ENCODE measurements at regions not wholly inside any gene's neighbourhood (a gene's known extent, or its start where the extent isn't known, plus 50 kb on each side); places are given as distances from the start of the nearest gene placed in this dataset.

DNA sequence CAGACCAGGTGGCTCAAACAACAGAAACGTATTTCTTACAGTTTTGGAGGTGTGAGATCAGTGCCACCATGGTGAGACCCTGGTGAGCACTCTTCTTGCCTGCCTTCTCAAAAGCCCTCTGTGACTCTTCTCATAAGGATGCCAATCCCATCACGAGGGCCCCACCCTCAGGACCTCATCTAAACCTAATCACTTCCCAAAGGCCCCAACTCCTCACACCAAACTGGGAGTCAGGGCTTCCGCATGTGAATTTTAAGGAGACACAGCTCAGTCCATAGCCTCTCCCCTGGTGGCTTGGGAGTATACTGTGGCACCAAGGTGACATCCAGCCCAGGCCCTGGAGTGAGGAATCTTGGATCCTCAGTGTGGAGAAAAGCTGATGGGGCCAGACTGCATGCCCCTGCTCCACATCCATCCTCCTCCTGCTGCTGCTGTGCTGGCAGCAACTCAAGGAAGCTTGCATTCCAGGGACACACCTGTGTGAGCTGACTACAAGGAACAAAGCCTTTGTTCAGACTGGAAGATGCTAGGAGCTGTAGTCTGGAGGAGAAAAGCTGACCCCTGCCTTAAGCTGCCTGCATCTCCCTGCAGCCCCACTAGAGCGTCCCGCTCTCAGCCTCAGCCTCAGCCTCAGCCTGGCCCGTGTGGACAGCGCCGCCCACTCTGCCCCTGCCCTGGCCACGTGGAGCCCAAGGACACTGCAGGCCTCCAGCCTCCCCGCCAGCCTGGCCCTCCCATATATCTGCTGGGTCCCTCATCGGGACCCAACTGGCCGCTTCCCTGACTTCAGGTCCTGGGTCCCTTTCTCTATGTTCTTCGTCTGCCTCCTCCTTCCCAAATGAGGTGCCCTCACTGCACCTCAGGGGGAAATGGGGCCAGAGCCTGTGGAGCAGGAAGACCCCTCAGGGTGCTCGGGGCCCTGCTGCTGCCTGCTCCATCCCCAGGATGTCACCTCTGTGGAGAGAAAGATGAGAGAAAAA, 87.8 kb upstream of the RAB6C start:
- TF ChIP-seq, protein P1, sequence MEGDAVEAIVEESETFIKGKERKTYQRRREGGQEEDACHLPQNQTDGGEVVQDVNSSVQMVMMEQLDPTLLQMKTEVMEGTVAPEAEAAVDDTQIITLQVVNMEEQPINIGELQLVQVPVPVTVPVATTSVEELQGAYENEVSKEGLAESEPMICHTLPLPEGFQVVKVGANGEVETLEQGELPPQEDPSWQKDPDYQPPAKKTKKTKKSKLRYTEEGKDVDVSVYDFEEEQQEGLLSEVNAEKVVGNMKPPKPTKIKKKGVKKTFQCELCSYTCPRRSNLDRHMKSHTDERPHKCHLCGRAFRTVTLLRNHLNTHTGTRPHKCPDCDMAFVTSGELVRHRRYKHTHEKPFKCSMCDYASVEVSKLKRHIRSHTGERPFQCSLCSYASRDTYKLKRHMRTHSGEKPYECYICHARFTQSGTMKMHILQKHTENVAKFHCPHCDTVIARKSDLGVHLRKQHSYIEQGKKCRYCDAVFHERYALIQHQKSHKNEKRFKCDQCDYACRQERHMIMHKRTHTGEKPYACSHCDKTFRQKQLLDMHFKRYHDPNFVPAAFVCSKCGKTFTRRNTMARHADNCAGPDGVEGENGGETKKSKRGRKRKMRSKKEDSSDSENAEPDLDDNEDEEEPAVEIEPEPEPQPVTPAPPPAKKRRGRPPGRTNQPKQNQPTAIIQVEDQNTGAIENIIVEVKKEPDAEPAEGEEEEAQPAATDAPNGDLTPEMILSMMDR (conservative IDR thresholded peaks at IDR 0.05; ENCODE audit: low read depth, low read length): no peak
- no peak for DNase-seq (ENCODE audit: low read depth)
- no peak overlapping the region for H3K4me3 ChIP-seq (ENCODE audit: low read depth, low read length)

DNA sequence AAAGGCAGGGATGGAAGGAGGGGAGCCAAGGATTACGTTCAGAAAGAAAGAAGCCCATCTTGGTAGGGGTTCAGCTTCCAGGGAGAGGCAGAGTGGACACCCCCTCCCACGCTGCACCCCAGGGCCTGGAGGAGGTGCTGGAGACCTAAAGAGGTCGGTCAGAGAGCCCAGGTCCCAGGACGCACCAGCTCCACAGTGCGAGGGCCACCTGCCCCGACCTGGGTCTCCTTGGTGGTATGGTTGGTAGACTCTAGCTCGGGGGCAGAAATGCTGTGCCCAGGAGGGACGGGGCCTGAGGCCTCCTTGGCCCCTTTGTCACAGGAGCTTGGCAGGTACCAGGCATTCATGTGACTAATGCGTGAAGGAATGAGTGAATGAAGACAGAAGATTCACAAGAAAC, 87.1 kb upstream of the RAB6C start:
- no peak for DNase-seq (ENCODE audit: low read depth)
- TF ChIP-seq, protein P1 (conservative IDR thresholded peaks at IDR 0.05; ENCODE audit: low read depth, low read length): no peak
- H3K4me3 ChIP-seq (ENCODE audit: low read depth, low read length): no peak overlapping the region

DNA sequence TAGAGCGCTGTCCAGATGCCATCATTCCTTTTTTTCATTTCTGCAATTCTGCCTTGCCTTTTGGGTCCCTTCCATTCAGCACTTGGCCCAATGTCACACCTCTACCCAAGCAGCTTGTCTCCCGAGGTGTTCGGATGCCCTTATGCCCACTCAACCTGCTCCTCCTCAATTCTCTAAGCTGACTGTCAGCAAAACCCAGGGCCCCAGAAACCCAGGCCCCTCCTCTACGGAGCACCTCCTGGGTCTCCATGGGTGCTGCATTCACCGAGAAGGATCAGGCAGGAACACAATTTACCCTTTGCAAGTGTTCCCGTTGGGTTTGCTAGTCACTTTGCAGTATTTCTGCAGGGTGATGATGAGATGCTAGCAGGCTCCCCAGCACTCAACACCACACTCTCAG, 86.7 kb upstream of the RAB6C start:
- no peak for DNase-seq (ENCODE audit: low read depth)
- TF ChIP-seq, protein P1 (conservative IDR thresholded peaks at IDR 0.05; ENCODE audit: low read depth, low read length): no peak
- H3K4me3 ChIP-seq (ENCODE audit: low read depth, low read length): no peak overlapping the region

DNA sequence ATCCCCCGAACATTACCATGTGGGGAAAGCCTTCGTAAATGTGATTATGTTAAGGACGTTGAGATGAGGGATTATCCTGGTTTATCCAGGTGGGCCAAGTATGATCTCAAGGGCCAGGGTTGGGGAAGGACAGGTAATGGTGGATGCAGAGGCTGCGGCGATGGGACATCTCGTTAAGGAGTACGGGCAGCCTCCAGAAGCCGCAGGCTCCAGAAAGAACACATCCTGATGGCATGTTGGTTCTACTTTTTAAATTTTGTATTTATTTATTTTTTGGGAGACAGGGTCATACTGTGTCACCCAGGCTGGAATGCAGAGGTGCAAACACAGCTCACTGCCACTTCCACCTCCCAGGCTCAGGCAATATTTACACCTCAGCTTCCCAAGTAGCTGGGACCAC, 86.2 kb upstream of the RAB6C start:
- TF ChIP-seq, protein P1 (conservative IDR thresholded peaks at IDR 0.05; ENCODE audit: low read depth, low read length): no peak
- H3K4me3 ChIP-seq (ENCODE audit: low read depth, low read length): no peak overlapping the region
- no peak for DNase-seq (ENCODE audit: low read depth)

DNA sequence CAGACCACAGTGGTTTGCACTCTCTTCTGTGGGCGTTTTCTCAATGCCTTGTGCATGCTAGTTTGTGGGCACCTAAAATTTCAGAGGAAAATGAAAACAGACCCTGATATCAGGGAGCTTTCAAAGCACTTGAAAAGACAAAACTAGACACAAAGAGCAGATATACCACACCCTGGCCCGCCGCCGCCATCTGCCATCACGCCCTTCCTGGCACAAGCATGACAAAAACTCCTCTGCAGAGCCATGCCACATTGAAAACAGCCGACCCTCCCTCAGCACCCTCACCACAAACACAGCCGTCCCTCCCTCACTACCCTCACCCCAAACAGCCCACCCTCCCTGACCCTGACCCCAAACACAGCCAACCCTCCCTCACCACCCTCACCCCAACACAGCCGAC, 84.8 kb upstream of the RAB6C start:
- TF ChIP-seq, protein P1 (conservative IDR thresholded peaks at IDR 0.05; ENCODE audit: low read depth, low read length): no peak
- DNase-seq (ENCODE audit: low read depth): no peak
- no peak overlapping the region for H3K4me3 ChIP-seq (ENCODE audit: low read depth, low read length)

DNA sequence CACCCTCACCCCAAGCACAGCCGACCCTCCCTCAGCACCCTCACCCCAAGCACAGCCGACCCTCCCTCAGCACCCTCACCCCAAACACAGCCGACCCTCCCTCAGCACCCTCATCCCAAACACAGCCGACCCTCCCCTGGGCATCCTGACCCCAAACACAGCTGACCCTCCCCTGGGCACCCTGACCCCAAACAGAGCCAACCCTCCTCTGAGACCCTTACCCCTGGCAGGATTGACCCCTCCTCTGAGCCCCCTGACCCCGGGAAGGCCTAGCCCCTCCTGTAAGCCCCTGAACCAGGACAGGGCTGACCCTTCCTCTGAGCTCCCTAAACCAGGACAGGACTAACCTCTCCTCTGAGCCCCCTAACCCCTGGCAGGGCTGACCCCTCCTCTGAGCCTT, 84.4 kb upstream of the RAB6C start:
- no peak for DNase-seq (ENCODE audit: low read depth)
- H3K4me3 ChIP-seq (ENCODE audit: low read depth, low read length): no peak overlapping the region
- TF ChIP-seq, protein P1 (conservative IDR thresholded peaks at IDR 0.05; ENCODE audit: low read depth, low read length): no peak
